ENCODE measurements at regions not wholly inside any gene's neighbourhood (a gene's known extent, or its start where the extent isn't known, plus 50 kb on each side); places are given as distances from the start of the nearest gene placed in this dataset.

DNA sequence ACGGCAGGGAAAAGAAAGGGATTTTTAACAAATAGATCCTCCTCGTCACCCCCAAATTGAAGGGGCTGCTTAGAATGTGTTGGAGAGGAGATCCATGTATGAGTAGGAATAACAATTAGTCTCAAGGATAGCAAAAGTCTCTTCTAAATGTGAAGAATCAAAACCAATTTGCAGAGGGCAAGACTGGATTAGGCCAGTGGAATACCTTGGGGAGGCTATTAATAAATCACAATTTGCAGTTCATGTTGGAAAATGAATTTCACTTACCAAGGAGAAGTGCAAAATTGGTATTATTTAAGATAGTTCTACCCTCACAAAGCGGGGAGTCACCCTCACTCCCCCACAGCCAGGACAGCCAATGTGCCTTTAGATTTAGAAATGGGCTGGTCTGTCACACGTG lies 299.8 kb upstream of the SLC30A5 start:
- Histone ChIP-seq H3K79me2 (ENCODE audit: insufficient read depth) (no peaks in the 10 kb centered on the region), H3K27me3 (ENCODE audit: insufficient read depth) (no peaks in the 10 kb centered on the region), H4K20me1 (ENCODE audit: insufficient read depth) (no peaks in the 10 kb centered on the region), H3K4me2 (no peak overlapping the region), H3K9ac (no peak overlapping the region), H3K9me3 (no peaks in the 10 kb centered on the region), H2AFZ (ENCODE audit: low read depth) (no peak overlapping the region), H3K4me3 (ENCODE audit: low read depth in 2 of 2, low read length in 1 of 2) (no peak overlapping the region), H3F3A (replicated peaks; ENCODE audit: insufficient read depth) (no peaks in the 10 kb centered on the region), H3K4me1 (ENCODE audit: control insufficient read depth in 1 of 2, insufficient read depth in 2 of 2, low read depth in 1 of 2, low read length in 1 of 2) (no peaks in the 10 kb centered on the region), H3K36me3 (replicated peaks in 1 of 2; ENCODE audit: control insufficient read depth in 1 of 2, insufficient read depth in 2 of 2, low read length in 1 of 2) (no peaks in the 10 kb centered on the region), H3K27ac (ENCODE audit: low read depth in 2 of 2, low read length in 1 of 2) (no peak overlapping the region), H3K9me2 (no peaks in the 10 kb centered on the region)
- no peak for TF ChIP-seq TCF12 (IDR thresholded peaks at IDR 0.05)
- no peak for TF ChIP-seq GATA2 (CRISPR knock-in tag; IDR thresholded peaks at IDR 0.05)
- TF ChIP-seq, protein P1, sequence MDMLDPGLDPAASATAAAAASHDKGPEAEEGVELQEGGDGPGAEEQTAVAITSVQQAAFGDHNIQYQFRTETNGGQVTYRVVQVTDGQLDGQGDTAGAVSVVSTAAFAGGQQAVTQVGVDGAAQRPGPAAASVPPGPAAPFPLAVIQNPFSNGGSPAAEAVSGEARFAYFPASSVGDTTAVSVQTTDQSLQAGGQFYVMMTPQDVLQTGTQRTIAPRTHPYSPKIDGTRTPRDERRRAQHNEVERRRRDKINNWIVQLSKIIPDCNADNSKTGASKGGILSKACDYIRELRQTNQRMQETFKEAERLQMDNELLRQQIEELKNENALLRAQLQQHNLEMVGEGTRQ (IDR thresholded peaks at IDR 0.05; ENCODE audit: borderline replicate concordance, low read depth, low read length): no peak
- TF ChIP-seq, protein P2, sequence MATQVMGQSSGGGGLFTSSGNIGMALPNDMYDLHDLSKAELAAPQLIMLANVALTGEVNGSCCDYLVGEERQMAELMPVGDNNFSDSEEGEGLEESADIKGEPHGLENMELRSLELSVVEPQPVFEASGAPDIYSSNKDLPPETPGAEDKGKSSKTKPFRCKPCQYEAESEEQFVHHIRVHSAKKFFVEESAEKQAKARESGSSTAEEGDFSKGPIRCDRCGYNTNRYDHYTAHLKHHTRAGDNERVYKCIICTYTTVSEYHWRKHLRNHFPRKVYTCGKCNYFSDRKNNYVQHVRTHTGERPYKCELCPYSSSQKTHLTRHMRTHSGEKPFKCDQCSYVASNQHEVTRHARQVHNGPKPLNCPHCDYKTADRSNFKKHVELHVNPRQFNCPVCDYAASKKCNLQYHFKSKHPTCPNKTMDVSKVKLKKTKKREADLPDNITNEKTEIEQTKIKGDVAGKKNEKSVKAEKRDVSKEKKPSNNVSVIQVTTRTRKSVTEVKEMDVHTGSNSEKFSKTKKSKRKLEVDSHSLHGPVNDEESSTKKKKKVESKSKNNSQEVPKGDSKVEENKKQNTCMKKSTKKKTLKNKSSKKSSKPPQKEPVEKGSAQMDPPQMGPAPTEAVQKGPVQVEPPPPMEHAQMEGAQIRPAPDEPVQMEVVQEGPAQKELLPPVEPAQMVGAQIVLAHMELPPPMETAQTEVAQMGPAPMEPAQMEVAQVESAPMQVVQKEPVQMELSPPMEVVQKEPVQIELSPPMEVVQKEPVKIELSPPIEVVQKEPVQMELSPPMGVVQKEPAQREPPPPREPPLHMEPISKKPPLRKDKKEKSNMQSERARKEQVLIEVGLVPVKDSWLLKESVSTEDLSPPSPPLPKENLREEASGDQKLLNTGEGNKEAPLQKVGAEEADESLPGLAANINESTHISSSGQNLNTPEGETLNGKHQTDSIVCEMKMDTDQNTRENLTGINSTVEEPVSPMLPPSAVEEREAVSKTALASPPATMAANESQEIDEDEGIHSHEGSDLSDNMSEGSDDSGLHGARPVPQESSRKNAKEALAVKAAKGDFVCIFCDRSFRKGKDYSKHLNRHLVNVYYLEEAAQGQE (IDR thresholded peaks at IDR 0.05; ENCODE audit: low read depth, low read length): no peak
- TF ChIP-seq, protein P3, sequence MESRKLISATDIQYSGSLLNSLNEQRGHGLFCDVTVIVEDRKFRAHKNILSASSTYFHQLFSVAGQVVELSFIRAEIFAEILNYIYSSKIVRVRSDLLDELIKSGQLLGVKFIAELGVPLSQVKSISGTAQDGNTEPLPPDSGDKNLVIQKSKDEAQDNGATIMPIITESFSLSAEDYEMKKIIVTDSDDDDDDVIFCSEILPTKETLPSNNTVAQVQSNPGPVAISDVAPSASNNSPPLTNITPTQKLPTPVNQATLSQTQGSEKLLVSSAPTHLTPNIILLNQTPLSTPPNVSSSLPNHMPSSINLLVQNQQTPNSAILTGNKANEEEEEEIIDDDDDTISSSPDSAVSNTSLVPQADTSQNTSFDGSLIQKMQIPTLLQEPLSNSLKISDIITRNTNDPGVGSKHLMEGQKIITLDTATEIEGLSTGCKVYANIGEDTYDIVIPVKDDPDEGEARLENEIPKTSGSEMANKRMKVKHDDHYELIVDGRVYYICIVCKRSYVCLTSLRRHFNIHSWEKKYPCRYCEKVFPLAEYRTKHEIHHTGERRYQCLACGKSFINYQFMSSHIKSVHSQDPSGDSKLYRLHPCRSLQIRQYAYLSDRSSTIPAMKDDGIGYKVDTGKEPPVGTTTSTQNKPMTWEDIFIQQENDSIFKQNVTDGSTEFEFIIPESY (IDR thresholded peaks at IDR 0.05; ENCODE audit: borderline replicate concordance, low read depth): no peak
- no peak for TF ChIP-seq FOXJ3 (CRISPR knock-in tag; IDR thresholded peaks at IDR 0.05)
- TF ChIP-seq MXI1 (IDR thresholded peaks at IDR 0.05; ENCODE audit: low read depth, low read length): no peak
- TF ChIP-seq FOXM1 (IDR thresholded peaks at IDR 0.05; ENCODE audit: low read depth): no peak
- TF ChIP-seq, protein P4, sequence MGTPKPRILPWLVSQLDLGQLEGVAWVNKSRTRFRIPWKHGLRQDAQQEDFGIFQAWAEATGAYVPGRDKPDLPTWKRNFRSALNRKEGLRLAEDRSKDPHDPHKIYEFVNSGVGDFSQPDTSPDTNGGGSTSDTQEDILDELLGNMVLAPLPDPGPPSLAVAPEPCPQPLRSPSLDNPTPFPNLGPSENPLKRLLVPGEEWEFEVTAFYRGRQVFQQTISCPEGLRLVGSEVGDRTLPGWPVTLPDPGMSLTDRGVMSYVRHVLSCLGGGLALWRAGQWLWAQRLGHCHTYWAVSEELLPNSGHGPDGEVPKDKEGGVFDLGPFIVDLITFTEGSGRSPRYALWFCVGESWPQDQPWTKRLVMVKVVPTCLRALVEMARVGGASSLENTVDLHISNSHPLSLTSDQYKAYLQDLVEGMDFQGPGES (IDR thresholded peaks at IDR 0.05; ENCODE audit: low read depth, low read length): no peak
- no peak for TF ChIP-seq TEAD4 (IDR thresholded peaks at IDR 0.05; ENCODE audit: borderline replicate concordance, insufficient read depth)
- no peak for TF ChIP-seq FOSL2 (IDR thresholded peaks at IDR 0.05; ENCODE audit: borderline replicate concordance, low read depth)
- DNase-seq: no peak
- WGBS (ENCODE audit: low lambda C conversion rate): 35% methylated on average over 4 of the region's 4 CpGs
- POLR2A ChIA-PET: no interaction called here
- CTCF ChIA-PET: no interaction called here
